ENCODE measurements at regions not wholly inside any gene's neighbourhood (a gene's known extent, or its start where the extent isn't known, plus 50 kb on each side); places are given as distances from the start of the nearest gene placed in this dataset.

DNA sequence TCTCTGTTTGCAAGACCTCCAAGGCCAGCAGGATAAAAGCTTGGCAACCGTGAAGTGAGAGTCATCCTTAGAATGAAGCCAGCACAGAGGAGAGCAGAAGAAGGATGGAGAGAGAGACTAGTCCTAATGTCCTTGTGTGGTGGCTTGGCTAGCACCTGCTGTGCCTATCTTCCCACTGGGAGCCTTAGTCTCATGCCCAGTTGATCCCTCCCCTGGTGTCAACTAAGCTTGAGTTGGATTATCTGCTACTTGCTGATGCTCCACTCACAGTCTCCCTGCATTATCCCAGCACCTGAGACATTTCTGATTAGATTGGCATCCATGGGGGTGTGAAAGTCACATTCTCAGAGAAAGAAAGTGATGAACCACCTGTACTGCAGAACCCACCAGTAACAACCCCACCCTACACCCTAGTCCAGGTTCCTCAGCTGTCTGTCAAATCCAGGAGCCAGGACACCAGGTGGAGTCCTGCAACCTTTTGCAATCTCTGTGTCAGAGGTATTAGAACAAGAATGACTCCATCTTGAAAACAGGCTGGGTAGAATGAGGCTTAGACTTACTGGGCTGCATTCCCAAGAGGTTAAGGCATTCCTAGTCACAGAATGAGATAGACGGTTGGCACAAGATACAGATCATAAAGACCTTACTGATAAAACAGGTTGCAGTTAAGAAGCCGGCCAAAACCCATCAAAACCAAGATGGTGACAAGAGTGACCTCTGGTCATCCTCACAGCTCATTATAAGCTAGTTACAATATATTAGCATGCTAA is 460.2 kb upstream of the C16orf82 start:
- TF ChIP-seq, protein P1, sequence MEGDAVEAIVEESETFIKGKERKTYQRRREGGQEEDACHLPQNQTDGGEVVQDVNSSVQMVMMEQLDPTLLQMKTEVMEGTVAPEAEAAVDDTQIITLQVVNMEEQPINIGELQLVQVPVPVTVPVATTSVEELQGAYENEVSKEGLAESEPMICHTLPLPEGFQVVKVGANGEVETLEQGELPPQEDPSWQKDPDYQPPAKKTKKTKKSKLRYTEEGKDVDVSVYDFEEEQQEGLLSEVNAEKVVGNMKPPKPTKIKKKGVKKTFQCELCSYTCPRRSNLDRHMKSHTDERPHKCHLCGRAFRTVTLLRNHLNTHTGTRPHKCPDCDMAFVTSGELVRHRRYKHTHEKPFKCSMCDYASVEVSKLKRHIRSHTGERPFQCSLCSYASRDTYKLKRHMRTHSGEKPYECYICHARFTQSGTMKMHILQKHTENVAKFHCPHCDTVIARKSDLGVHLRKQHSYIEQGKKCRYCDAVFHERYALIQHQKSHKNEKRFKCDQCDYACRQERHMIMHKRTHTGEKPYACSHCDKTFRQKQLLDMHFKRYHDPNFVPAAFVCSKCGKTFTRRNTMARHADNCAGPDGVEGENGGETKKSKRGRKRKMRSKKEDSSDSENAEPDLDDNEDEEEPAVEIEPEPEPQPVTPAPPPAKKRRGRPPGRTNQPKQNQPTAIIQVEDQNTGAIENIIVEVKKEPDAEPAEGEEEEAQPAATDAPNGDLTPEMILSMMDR (IDR thresholded peaks at IDR 0.05) = no peak
- no peak for TF ChIP-seq POLR2A (IDR thresholded peaks at IDR 0.05)
